HG03045 (cell line): ENCODE measurements at regions not wholly inside any gene's neighbourhood (a gene's known extent, or its start where the extent isn't known, plus 50 kb on each side); places are given as distances from the start of the nearest gene placed in this dataset.

ENCODE experiments used
- ATAC-seq: cut with Tn5 transposase; IDR thresholded peaks from one replicate; pipeline ENCODE4 v1.9.1; 2021; ENCODE audit warnings: mild to moderate bottlenecking, moderate library complexity; ENCODE audit not compliant: unreplicated experiment

DNA sequence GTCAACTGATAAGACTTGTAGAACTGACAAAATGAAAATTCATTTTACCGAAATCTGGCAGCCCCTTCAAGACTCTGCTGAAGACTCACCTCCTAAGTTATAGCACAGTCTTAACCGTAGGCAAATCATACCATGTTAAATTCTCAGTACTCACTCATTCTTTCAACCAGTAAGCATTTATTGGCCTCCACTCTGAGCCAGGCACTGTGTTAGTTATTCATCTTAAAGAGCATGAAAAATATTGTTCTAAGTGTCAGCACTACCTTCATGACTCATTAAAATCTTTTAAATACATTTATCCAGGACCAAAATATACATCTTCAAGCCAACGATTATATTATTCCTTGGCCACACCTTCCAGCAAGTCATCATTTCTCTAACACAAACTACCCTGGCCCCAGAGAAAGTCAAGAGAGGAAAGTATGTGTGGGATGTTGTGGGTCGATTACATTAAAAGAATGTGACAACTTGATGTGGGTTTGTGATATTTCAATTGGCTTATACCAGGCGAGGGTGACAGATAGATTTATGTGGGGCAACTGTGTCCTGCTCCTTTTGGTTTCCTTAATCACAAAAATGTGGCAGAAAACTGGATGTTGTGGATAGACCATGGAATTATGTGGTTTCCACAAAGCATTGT lies 55.0 kb downstream of the TMEM30B start:
- no peak for ATAC-seq

DNA sequence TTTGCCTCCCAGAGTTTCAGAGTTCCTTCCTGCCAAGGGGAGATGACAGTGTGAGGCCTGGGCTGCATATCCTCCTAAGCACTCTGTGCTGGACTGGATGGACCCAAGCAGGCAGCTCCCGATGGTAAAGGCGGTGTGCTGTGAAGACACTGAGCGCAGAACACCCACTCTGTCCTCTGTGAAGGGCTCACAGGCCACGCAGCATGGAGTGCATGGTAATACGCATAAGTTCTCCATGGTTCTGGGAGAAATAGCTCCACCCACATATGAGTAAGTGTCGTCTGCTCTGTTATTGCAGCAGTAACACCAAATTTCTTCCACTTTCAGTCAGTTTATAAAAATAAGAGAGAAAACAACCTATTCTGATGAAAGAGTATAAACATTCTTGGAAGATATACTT lies 55.8 kb downstream of the TMEM30B start:
- no peak for ATAC-seq

DNA sequence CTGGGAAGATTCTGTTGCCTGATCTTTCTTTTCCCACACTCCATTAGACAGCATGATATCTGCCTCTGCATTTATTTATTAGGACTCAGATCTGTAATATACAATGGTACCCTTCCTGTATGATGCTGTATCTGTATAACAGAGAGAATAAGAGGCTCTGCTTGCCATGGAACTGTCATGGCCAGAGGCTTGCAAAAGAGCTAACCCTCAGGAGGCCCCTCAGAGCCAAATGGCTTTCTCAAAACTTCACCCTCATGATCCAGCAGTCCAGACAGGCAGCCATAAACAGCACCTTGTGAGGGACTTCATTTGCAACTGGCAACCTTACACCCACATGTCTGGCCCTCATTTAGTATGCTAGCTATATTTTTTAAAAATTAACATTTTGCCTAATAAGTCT lies 57.6 kb downstream of the TMEM30B start:
- ATAC-seq: no peak

DNA sequence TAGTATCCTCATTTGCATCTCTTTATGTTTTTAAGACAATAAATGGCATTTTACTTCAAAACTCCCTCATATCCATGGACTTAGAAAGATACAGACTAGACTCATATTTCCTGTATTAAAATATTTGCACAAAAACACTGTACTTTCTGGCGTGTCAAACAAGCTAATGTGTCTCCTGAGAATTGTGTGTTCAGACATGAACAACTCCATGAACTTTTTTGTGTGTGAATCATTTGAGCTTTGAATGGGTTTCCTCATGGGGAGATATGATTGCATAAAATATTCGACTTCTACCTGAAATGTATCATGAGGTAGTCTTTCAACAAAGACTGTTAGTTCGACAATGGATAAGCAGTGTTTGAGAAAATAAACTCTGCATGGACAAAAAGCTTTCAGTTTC lies 58.8 kb downstream of the TMEM30B start:
- ATAC-seq: no peak

DNA sequence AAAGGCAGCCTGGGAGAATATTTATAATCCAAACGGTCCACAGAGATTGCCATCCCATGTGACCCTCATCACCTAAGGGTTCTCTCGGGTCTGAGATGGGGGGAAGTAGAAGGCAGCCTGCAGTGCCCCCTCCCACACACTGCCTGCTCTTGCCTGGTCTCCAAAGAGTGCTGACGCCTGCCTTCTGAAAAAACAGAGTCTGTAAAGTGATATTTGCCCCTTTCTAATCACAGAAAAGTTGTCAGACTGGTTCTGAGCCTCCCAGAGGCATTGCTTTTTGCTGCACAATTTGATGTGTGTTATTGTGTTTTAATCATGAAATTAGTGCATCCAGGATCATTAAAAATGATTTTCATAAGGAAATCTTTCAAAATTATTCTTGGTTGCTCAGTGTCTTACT lies 59.2 kb downstream of the TMEM30B start:
- ATAC-seq: no peak

DNA sequence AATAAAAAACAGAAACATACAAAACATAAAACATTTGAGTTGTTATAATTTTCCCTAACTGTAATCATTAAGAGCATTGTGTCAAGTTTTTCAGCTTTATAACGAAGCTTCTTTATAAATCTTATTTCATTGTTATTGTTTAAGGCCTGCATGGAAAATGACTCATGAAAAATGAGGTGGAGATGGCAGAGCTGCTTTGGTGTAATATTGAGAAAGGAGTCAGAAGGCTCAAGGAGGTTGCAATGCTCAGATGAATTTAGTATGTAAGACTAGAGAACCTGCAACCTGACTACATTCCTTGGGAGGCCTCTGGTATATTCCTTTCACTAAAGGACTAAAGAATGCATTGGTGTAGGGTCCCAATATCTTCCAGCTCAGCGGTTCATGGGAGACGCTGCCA lies 61.5 kb downstream of the TMEM30B start:
- no peak for ATAC-seq

DNA sequence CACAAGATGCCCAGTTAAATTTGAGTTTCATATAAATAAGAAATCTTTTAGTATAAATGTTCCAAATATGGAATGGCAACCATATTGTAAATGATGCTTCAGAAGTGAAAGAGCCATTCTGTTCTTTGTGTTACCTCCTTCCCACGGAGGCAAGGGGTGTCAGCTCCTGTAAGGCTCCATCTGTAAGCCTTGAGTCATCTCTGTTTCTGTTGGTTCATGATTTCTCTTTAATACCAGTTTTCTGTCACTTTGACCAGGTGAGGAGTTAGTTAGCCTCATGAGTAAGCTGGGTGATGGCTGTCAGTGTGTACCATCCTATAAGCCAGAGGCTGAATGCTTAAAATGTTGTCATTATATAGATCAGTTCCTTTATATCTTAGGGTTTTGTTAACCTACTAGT lies 61.9 kb downstream of the TMEM30B start:
- ATAC-seq: no peak

DNA sequence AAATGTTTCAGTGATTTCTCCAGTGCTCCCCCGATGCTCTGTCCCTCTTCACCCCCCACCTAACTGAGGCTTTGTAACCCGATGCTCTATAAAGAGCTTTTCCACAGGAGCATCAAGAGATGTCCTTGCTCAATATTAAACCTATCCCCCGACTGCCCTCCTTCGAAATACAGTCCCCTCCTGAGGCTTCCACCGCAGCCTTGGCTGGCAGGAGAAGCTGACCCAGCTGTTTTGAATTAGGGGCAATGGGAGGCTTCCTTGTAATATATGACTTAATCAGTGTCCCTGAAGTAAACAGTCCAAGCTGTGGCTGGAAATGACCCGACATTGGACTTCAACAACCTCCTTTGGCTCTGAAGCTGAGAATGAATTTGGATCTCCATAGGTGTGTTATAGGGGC lies 62.4 kb downstream of the TMEM30B start:
- ATAC-seq: no peak

DNA sequence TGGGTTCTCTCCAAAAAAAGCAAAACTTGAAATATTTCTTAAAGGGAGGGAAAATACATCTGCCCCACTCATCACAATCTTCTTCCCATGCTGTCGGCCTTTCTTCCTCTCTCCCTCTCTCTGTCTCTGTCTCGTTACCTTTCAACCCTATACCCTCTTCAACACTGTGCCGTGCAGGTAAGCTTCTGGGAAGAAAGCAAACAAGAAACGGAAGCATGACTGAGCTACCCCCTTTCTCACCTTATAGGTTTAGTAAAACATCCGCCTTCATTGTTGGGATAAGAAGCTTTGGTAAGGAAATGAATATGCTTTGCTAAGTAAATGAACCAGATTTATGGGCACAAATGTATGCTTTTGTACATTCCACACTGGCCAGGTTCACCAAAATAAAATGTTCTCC lies 63.0 kb downstream of the TMEM30B start:
- no peak for ATAC-seq

DNA sequence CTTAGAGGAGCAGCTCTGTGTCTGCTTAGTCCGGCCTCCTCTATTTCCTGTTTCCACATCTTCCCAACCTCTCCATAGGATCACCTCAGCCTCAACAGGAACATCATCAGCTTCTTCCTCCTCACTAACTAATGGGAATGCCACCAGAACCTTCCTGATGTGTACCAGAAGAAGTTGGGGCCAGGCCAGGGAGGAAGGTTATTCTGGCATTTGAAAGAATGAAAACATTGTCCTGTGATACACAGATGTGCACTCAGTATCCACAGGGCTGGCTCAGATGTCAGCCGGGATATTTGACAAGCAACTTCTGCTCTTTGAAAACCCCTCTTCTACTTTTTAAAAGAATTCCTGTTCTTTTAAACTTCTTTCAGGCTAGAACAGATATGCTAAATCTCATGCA lies 63.6 kb downstream of the TMEM30B start:
- ATAC-seq: no peak

DNA sequence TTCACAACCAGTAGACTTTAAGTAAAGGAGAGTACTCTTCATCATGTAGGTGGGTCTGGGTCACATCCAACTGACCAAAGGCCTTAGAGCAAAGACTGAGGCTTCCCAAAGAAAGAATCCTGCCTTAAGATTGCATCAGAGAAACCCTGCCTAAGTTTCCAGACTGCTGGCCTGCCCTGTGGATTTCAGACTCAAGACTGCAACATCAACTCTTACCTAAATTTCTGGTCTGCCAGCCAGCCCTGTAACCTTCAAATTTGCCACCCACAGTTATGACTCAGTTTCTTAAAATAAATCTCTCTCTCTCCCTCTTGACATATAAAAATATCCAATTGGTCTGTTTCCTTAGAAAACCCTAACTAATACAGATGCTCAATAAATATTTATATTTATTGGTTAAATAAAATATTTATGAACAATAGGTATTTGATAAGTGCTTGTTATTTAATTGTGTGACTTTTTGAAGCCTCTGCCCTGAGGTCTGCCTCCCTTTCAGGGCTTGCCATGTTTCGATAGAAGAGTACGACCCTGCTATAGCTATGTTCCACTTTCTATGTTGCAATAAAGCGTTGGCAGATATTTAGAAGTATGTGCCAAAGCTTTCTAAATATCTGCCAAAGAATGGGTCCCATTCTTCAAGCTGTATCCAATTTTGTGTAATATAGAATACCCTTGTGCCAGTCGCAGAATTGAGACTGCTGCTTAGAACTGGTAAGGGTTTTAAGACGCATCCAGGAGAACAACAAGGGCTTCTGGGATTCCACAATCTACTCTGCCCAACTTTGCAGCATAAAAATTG lies 65.7 kb downstream of the TMEM30B start:
- ATAC-seq: no peak

DNA sequence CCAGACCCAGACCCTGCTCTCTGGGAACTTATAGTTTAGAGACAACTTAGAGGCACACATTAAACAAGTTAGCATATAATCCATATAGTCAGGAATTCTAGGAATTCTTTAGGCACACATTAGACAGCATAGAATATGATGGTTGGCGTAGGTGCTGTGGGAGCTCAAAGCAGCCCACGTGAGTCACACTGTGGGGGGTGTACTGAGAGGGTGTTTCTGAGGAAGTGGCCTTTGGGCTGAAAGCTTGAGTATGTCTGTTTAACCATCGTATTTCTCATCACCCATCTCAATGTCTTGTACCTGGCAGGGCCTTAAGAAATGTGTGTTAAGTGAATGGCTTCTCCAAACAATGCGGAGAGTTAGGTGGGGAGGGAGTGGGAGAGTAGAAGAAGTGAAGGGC lies 67.2 kb downstream of the TMEM30B start:
- ATAC-seq: no peak

DNA sequence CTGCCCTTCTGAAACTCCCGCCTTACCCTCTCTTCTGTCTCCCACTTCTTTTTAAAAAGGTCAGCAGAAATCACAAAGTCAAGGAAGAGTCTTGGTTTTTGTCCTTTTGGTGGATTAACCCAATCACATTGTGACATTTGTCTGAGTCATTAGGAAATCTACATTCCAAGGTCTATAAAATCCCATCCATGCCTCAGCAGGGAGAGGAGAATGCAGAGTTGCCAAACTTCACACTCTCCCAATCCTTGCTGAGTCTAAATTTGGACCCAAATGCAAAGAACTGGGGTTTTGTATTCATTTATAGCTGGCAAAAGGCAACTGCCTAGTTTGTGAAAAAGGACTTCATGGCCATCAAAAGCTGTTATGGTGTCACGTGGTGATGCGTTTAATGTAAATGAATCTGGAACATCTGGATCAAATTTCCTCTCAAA lies 67.9 kb downstream of the TMEM30B start:
- ATAC-seq: no peak

DNA sequence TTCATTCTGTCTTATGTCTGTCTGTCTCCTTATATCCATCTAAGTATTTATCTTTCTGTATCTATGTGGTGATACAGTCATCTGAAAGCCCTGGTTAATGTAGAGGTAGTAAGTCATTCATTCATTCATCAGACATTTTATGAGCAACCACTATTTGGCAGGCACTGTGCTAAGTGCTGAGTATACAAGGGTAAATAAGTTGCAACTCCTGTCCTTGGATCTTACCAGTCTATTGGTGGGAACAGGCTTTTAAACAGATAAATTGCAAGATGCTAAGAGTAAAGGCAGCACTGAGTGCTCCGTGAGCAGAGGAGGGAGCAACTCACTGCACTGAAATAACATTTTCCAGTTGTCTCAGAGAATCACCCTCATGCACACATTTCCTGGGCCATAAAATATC lies 68.6 kb downstream of the TMEM30B start:
- ATAC-seq: no peak

DNA sequence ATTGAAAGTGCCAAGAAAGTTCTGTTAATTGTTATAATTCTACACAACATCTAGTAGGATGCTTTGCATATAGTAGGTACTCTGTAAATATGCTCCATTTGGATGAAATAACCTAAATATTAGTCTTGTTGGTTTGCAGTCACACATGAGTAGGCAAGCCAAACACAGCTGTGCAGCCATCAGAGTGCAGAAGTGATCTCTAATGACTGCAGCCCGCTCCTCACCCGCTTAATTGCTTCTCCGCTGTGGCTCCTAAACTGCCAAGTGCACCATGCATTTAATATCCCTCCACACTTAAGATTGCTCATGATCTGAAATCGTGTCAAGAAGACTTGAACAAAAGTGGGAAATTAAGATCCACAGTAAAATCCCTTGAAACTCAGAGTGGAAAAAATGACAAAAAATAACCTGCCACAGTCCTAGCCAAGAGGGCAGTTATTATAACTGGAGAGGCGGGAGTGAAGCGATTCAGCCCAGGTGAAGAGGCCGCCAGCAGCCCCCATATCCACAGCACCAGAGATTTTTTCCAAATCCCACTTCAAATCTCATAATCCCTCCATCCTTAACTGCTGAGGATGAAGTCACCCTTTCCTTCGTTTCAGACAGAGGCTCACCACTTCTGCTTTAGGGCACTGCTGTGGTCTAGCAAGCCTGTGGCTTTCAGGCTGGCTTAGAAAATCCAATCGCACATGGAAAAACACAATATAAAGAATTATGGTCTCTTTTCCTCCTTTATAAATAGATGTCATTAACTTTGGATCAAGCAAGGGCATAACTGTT lies 69.5 kb downstream of the TMEM30B start:
- ATAC-seq: no peak

DNA sequence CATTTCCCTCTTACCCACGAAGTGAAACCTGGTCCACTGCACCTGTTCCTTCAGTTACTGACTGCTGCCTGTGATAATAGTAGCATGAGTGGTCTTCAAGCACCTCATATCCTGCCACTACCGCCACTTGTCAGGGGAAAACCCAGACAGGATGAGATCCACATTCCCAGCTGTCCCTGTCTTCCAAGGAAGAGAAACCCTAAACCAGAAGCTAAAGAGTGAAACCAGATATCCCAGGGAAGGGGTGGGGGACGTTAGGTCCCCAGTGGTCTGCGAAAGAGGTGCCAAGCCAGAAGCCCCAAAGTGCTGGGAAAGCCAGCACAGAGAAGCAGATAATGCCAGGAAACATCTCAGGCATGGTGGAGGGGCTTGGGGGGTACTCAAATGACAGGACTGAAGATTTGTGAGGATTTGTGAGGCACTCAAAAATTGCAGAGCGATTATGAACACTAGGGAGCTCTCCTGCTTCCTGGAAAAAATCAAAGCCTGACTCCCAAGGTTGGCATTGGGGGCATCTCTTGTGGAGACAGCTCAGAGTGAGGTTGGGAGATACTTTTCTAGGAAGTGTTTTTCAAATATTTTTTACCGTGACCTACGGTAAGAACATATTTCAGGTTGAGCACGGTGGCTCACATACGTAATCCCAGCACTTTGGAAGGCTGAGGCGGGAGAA lies 77.9 kb downstream of the TMEM30B start:
- ATAC-seq: no peak

DNA sequence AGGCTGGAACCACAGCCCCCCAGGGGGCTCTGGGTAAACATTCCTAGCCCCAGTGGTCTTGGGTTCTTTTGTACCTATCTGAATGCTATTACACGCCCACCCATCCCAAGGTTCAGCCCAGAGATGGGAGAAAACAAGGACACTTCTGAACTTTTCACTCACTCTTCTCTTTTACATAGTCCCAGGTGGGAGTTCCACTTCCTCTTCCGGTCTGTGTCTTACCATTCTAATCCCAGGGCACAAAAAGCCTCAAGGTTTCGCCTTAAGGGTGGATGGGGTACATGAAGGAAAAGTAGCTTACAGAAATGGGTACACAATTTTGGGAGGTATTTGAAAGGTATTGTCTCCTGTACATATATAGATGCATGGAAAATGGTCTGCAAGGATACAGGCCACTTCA lies 79.0 kb downstream of the TMEM30B start:
- ATAC-seq: no peak

DNA sequence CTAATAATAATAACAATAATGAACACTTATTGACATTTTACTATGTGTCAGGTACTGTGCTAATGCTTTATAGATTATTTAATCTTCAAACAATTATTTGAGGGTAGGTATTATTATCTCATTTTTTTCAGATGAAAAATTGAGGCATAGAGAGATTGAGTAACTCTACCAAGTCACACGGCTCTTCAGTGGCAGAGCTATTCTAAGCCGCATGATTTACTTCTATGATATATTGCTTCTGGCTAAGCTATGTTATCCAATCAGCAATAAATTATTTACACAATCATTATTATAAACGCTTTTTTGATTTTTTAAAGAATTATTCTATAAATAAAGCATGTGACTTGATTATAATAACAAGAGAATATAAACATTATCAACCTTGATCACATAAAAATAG lies 80.0 kb downstream of the TMEM30B start:
- ATAC-seq: no peak

DNA sequence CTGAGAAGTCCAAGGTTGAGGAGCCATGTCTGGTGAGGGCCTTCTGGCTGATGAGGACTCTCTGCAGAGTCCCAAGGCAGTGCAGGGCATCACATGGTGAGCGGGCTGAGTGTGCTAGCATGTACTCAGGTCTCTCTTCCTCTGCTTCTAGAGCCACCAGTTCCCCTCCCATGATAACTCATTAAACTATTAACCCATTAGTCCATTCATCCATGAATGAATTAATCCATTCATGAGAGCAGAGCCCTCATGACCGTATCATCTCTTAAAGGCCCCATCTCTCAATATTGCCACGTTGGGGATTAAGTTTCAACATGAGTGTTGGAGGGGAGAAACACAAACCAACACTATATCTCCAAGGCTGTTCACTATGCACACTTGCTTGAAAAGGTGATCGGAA lies 83.7 kb downstream of the TMEM30B start:
- no peak for ATAC-seq

DNA sequence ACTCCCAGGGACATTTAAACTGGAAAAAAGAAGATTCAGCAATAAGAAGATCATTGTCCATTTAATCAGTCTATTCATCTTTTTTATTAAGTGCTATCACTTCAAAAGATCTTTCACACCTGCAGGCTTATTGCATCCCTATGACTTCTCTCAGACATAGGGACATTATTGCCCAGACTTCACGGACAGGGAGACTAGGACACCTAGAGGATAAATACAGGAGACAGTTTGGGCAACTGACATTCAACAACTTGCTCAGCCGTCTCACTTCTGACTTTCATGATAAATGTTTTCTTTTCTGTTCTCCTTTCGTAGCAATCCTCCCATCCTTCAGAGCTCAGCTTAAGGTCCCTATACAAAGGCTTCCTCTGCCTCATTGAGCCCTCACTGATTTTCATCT lies 84.3 kb downstream of the TMEM30B start:
- no peak for ATAC-seq

DNA sequence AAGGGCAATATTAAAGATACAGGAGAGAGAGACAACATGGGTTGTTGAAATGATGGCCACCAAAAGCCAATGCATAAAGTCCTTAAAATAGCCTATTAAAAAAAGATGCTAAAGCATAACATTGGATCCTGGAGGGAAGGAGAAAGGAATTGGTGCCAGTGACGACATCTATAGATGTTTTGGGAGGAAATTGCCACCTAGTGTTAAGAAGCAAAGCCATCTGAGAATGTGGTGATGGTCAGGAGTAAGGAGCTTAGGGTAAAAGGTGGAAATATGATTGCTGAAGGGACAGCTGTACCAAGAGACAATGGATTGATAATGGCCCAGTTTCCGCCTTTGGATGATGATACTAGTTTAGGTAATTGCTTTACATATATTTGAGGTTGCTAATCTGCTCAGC lies 85.1 kb downstream of the TMEM30B start:
- no peak for ATAC-seq
